SK-N-SH (cell line): ENCODE measurements at regions not wholly inside any gene's neighbourhood (a gene's known extent, or its start where the extent isn't known, plus 50 kb on each side); places are given as distances from the start of the nearest gene placed in this dataset.

ENCODE experiments used
- CTCF ChIA-PET: fragments of 300-600, 350-600 bp; formaldehyde crosslinking; extraction: SDS; loops from one replicate; lab custom pipeline; 2021; lab: Yijun Ruan, JAX
- POLR2A ChIA-PET: fragments of 350-600 bp; sonication (Branson Sonifier 250); formaldehyde crosslinking; extraction: SDS; loops from one replicate; lab custom pipeline; 2020; ENCODE audit warnings: antibody characterized with exemption, inconsistent platforms; lab: Yijun Ruan, JAX
- DNase-seq: peaks from one replicate; pipeline ENCODE4 v3.0.0; 2012
- H2AFZ ChIP-seq: fragments of 200-600 bp; sonication (generic); 2 replicates; pipeline ENCODE4 v1.8.1; 2016; ENCODE audit warnings: antibody characterized with exemption, mild to moderate bottlenecking, low read depth
- H3F3A ChIP-seq: fragments of 200-600 bp; sonication (generic); replicated peaks from 2 replicates; pipeline ENCODE3; 2016; ENCODE audit warnings: antibody characterized with exemption, mild to moderate bottlenecking; ENCODE audit not compliant: insufficient read depth
- H3K27ac ChIP-seq, 2 experiments: fragments of 200-500 bp in 1 of 2; fragments of 200-600 bp in 1 of 2; sonication (Bioruptor generic) in 1 of 2; sonication (generic), shearing (Covaris generic) in 1 of 2; 2 replicates each; pipeline versions ENCODE4 v1.5.1 to v1.6.1; 2014 to 2016; ENCODE audit warnings: low read depth in 2 of 2, inconsistent platforms in 1 of 2, low read length in 1 of 2, mild to moderate bottlenecking in 1 of 2, mixed read lengths in 1 of 2
- H3K27me3 ChIP-seq: fragments of 200-600 bp; sonication (generic), shearing (Covaris generic); 2 replicates; pipeline ENCODE4 v1.6.1; 2016; ENCODE audit warnings: mixed run types; ENCODE audit not compliant: insufficient read depth
- H3K36me3 ChIP-seq, 2 experiments: fragments of 200-500 bp in 1 of 2; fragments of 200-600 bp in 1 of 2; sonication (Bioruptor generic) in 1 of 2; sonication (generic) in 1 of 2; replicated peaks in 1 of 2; 2 replicates each; pipeline versions ENCODE3 to v1.5.1; 2014 to 2016; ENCODE audit warnings: low read length in 1 of 2, mild to moderate bottlenecking in 1 of 2; ENCODE audit not compliant: insufficient read depth in 2 of 2, control insufficient read depth in 1 of 2
- H3K4me1 ChIP-seq, 2 experiments: fragments of 200-500 bp in 1 of 2; fragments of 200-600 bp in 1 of 2; sonication (Bioruptor generic) in 1 of 2; sonication (generic), shearing (Covaris generic) in 1 of 2; 2 replicates each; pipeline versions ENCODE4 v1.5.1 to v1.6.1; 2014 to 2016; ENCODE audit warnings: low read depth in 1 of 2, low read length in 1 of 2, mixed run types in 1 of 2; ENCODE audit not compliant: insufficient read depth in 2 of 2, control insufficient read depth in 1 of 2
- H3K4me2 ChIP-seq: fragments of 200-600 bp; sonication (generic), shearing (Covaris generic); 2 replicates; pipeline ENCODE4 v1.6.1; 2017; ENCODE audit warnings: mixed run types
- H3K4me3 ChIP-seq, 2 experiments: fragments of 200-500 bp in 1 of 2; fragments of 200-600 bp in 1 of 2; sonication (Bioruptor generic) in 1 of 2; sonication (generic), shearing (Covaris generic) in 1 of 2; 2 replicates each; pipeline versions ENCODE4 v1.5.1 to v1.8.1; 2014 to 2016; ENCODE audit warnings: low read depth in 2 of 2, inconsistent platforms in 1 of 2, low read length in 1 of 2, mild to moderate bottlenecking in 1 of 2, mixed read lengths in 1 of 2, moderate library complexity in 1 of 2
- H3K79me2 ChIP-seq: fragments of 200-600 bp; sonication (generic); 2 replicates; pipeline ENCODE4 v1.8.1; 2017; ENCODE audit warnings: mild to moderate bottlenecking; ENCODE audit not compliant: insufficient read depth
- H3K9ac ChIP-seq: fragments of 200-600 bp; sonication (generic); 2 replicates; pipeline ENCODE4 v1.6.1; 2017; ENCODE audit warnings: mixed run types
- H3K9me2 ChIP-seq: fragments of 200-600 bp; sonication (generic); 2 replicates; pipeline ENCODE4 v1.6.1; 2017; ENCODE audit warnings: mixed run types
- H3K9me3 ChIP-seq: fragments of 200-600 bp; sonication (generic); 2 replicates; pipeline ENCODE4 v1.6.1; 2017; ENCODE audit warnings: mixed run types, mild to moderate bottlenecking, moderate library complexity
- H4K20me1 ChIP-seq: fragments of 200-600 bp; sonication (generic); 2 replicates; pipeline ENCODE4 v1.6.1; 2017; ENCODE audit warnings: mild to moderate bottlenecking, mixed run types; ENCODE audit not compliant: insufficient read depth
- ELF1 ChIP-seq: IDR thresholded peaks from 2 replicates; pipeline ENCODE4 v1.4.0; 2012
- EP300 ChIP-seq, 2 experiments: IDR thresholded peaks; 2 replicates each; pipeline versions ENCODE4 v1.4.0 to v1.6.1; 2012; ENCODE audit warnings: borderline replicate concordance in 1 of 2, low read depth in 1 of 2, low read length in 1 of 2
- EZH2phosphoT487 ChIP-seq: fragments of 200-600 bp; sonication (generic); IDR thresholded peaks from 2 replicates; pipeline ENCODE4 v1.6.1; 2017; ENCODE audit warnings: low read depth, mixed run types, mild to moderate bottlenecking, antibody characterized with exemption, moderate library complexity, borderline replicate concordance
- FOSL2 ChIP-seq: IDR thresholded peaks from 2 replicates; pipeline ENCODE4 v1.4.0; 2012; ENCODE audit warnings: low read depth, mild to moderate bottlenecking, moderate library complexity, borderline replicate concordance
- FOXM1 ChIP-seq: IDR thresholded peaks from 2 replicates; pipeline ENCODE4 v1.4.0; 2012; ENCODE audit warnings: low read depth, mild to moderate bottlenecking
- GABPA ChIP-seq: IDR thresholded peaks from 2 replicates; pipeline ENCODE4 v1.4.0; 2012; ENCODE audit warnings: low read depth, mild to moderate bottlenecking
- GATA2 ChIP-seq: sonication (generic); formaldehyde crosslinking; IDR thresholded peaks from 2 replicates; pipeline ENCODE4 v1.5.0; 2020; ENCODE audit warnings: mild to moderate bottlenecking, missing genetic modification reagents
- IRF3 ChIP-seq: fragments of 150-350 bp; IDR thresholded peaks from 2 replicates; pipeline ENCODE4 v1.6.1; 2016; ENCODE audit warnings: mild to moderate bottlenecking, low read depth, low read length
- JUND ChIP-seq: IDR thresholded peaks from 2 replicates; pipeline ENCODE4 v1.4.0; 2012
- MXI1 ChIP-seq: IDR thresholded peaks from 2 replicates; pipeline ENCODE4 v1.6.1; 2012; ENCODE audit warnings: mild to moderate bottlenecking, low read depth, low read length, improper control_type of control experiment
- RAD21 ChIP-seq: IDR thresholded peaks from 2 replicates; pipeline ENCODE4 v1.6.1; 2012; ENCODE audit warnings: mild to moderate bottlenecking, low read length
- RCOR1 ChIP-seq: fragments of 150-350 bp; IDR thresholded peaks from 2 replicates; pipeline ENCODE4 v1.6.1; 2017; ENCODE audit warnings: antibody characterized with exemption, low read length
- REST ChIP-seq: IDR thresholded peaks from 2 replicates; pipeline ENCODE4 v1.6.1; 2012; ENCODE audit warnings: mild to moderate bottlenecking, low read depth, low read length, moderate library complexity
- RXRA ChIP-seq: IDR thresholded peaks from 2 replicates; pipeline ENCODE4 v1.4.0; 2012; ENCODE audit warnings: low read depth, mild to moderate bottlenecking, borderline replicate concordance
- SMC3 ChIP-seq: IDR thresholded peaks from 2 replicates; pipeline ENCODE4 v1.6.1; 2012; ENCODE audit warnings: low read depth, low read length, improper control_type of control experiment
- TAF1 ChIP-seq: IDR thresholded peaks from 2 replicates; pipeline ENCODE4 v1.6.1; 2012; ENCODE audit warnings: low read depth, mild to moderate bottlenecking, low read length, moderate library complexity, borderline replicate concordance
- TCF12 ChIP-seq: IDR thresholded peaks from 2 replicates; pipeline ENCODE4 v1.4.0; 2012
- WGBS: methylation state at CpG from one replicate; pipeline ENCODE4 v1.1.6; 2017; ENCODE audit warnings: low lambda C conversion rate; 5-methylcytosine and 5-hydroxymethylcytosine counted together

GRCh38 chr18:38789141-38789540 lies 1223.5 kb upstream of the CELF4 start:
- Histone ChIP-seq H4K20me1 (no peaks in the 10 kb centered on the region), H3K9me2 (no peaks in the 10 kb centered on the region), H2AFZ (no peak overlapping the region), H3K27ac (no peak overlapping the region), H3K4me2 (no peak overlapping the region), H3K4me1 (no peaks in the 10 kb centered on the region), H3K9ac (no peak overlapping the region), H3K79me2 (no peaks in the 10 kb centered on the region), H3K4me3 (no peak overlapping the region)
- no peak for DNase-seq
- ChIA-PET CTCF (interaction anchor here (1.2 kb wide), 1 partner anchor 35 kb away, joined by 5 read pairs; no protein-coding TSS in a partner anchor), POLR2A (no interaction called here)
- TF ChIP-seq RAD21 (no peak), REST (no peak), TCF12 (no peak), JUND (no peak), GATA2 (CRISPR knock-in tag) (no peak), IRF3 (no peak), FOSL2 (no peak), TAF1 (no peak), SMC3 (no peak), EP300 (IDR thresholded peaks at IDR 0.05; ENCODE audit: borderline replicate concordance in 1 of 2, low read depth in 1 of 2, low read length in 1 of 2) (no peak), RXRA (no peak), RCOR1 (no peak), MXI1 (no peak), GABPA (no peak), FOXM1 (no peak), ELF1 (no peak), EZH2phosphoT487 (no peak)
- TF ChIP-seq, all 33 proteins: peak for 0
- Histone ChIP-seq H3K27me3 (no peaks in the 10 kb centered on the region), H3K36me3 (no peaks in the 10 kb centered on the region), H3F3A (no peaks in the 10 kb centered on the region), H3K9me3 (peaks cover 6% of the 10 kb centered on the region; the same call in 1 of the 2 replicates)
- whole genome bisulfite sequencing: 9% methylated on average over 1 of the region's 1 CpG
